ENCODE measurements at regions not wholly inside any gene's neighbourhood (a gene's known extent, or its start where the extent isn't known, plus 50 kb on each side); places are given as distances from the start of the nearest gene placed in this dataset.
A peak's percentile ranks its signal among the peaks of the same experiment; 100 is the strongest.

DNA sequence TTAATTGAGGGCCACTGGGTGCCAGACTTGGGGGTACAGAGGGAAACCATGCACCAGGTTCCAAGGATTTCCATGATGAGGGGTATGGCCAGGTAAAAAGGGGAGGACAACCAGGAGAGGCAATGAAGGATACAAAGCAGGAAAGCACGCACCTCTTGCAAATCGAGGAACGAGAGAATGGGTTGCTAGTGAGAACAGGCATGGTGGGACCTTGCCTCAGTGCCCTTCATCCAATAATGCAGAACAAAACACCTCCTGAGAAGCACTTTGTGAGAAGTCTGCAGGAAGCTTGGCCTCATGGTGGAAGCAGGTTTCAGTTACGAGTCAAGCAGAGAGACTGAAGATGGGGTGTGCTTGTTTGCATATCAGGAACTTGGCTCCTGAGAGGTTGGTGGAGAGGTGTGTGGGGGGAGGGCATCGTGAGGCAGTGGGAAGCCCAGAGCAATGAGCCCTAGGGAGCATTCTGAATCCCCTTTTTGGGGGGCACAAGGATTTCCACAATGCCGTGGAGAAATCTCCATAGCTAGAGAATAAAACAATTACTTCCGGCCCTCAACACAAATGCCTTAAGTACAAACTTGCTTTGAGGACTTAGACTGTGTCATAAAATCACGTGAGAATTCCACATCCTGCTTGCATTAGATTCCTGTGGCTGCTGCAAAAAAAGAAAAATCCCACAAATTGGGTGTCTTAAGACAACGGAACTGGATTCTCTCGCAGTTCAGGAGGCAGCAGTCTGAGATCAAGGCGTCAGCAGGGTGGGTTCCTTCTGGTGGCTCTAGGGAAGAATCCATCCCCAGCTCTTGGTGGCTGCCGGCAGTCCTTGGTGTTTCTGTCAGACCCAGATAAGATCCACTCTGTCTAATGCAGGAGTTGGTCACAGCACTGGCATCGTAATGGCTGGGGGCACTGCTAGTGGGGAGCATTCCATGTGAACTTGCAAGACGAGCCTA is 54.9 kb upstream of the BACE2 start:
- Histone ChIP-seq H3K23ac (ENCODE audit: insufficient read length, low read depth, low read length) (no peak overlapping the region), H3K4ac (ENCODE audit: low read depth, low read length) (no peak overlapping the region), H4K8ac (replicated peaks; ENCODE audit: insufficient read length, low read depth, low read length) (no peak overlapping the region), H2BK5ac (ENCODE audit: insufficient read length, low read length) (no peak overlapping the region), H3K9ac (ENCODE audit: extremely low read depth, insufficient read length, low read length) (no peak overlapping the region), H3K4me1 (ENCODE audit: insufficient read depth, low read length) (peaks cover 5% of the 10 kb centered on the region; the same call in 1 of the 2 replicates), H3T11ph (ENCODE audit: low read length) (no peak overlapping the region), H2BK120ac (ENCODE audit: low read depth, low read length, poor library complexity, severe bottlenecking) (no peak overlapping the region), H3K56ac (ENCODE audit: insufficient read length, low read depth, low read length) (no peak overlapping the region), H4K91ac (ENCODE audit: insufficient read length, low read depth, low read length) (no peak overlapping the region), H3K27ac (ENCODE audit: insufficient read length, low read depth, low read length) (no peak overlapping the region), H4K20me1 (ENCODE audit: control insufficient read depth, insufficient read depth, insufficient read length) (no peaks in the 10 kb centered on the region), H2BK12ac (ENCODE audit: insufficient read length, low read depth, low read length) (no peak overlapping the region), H3K4me2 (ENCODE audit: insufficient read depth, insufficient read length, low read length) (no peak overlapping the region), H2AK5ac (ENCODE audit: insufficient read length, low read length) (no peak overlapping the region), H2AFZ (ENCODE audit: low read length) (no peak overlapping the region), H3K79me1 (ENCODE audit: insufficient read depth, low read depth, low read length, poor library complexity, severe bottlenecking) (no peaks in the 10 kb centered on the region), H3K18ac (ENCODE audit: insufficient read length, low read depth, low read length) (peak overlapping the region; percentile 53), H3K9me3 (ENCODE audit: control insufficient read depth, low read depth, low read length) (no peaks in the 10 kb centered on the region), H3K27me3 (ENCODE audit: insufficient read depth, low read length) (no peaks in the 10 kb centered on the region), H4K5ac (ENCODE audit: insufficient read length, low read depth, low read length) (no peak overlapping the region), H2BK20ac (ENCODE audit: low read depth, low read length, poor library complexity, severe bottlenecking) (no peak overlapping the region), H3K14ac (ENCODE audit: insufficient read depth, low read length) (no peak overlapping the region), H2BK15ac (ENCODE audit: low read depth, low read length) (no peak overlapping the region), H3K79me2 (ENCODE audit: insufficient read depth, low read length) (no peaks in the 10 kb centered on the region), H3K23me2 (ENCODE audit: insufficient read length, low read depth, low read length, poor library complexity, severe bottlenecking) (no peaks in the 10 kb centered on the region)
- DNase-seq = peak; percentile 43
- TF ChIP-seq, protein P1, sequence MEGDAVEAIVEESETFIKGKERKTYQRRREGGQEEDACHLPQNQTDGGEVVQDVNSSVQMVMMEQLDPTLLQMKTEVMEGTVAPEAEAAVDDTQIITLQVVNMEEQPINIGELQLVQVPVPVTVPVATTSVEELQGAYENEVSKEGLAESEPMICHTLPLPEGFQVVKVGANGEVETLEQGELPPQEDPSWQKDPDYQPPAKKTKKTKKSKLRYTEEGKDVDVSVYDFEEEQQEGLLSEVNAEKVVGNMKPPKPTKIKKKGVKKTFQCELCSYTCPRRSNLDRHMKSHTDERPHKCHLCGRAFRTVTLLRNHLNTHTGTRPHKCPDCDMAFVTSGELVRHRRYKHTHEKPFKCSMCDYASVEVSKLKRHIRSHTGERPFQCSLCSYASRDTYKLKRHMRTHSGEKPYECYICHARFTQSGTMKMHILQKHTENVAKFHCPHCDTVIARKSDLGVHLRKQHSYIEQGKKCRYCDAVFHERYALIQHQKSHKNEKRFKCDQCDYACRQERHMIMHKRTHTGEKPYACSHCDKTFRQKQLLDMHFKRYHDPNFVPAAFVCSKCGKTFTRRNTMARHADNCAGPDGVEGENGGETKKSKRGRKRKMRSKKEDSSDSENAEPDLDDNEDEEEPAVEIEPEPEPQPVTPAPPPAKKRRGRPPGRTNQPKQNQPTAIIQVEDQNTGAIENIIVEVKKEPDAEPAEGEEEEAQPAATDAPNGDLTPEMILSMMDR (conservative IDR thresholded peaks at IDR 0.05) = no peak
- WGBS (ENCODE audit: extremely low coverage, insufficient read length, low lambda C conversion rate) = no CpG with 5 or more reads among the region's 14 CpGs
- Mint-ChIP-seq H3K4me3 (peak overlapping the region in 1 of 2 experiments; percentile 27; a peak in 1 of 5 replicates), H3K9me3 (no peaks in the 10 kb centered on the region), H3K4me1 (peaks cover 18 to 33% of the 10 kb centered on the region in 2 experiments), H3K36me3 (ENCODE audit: insufficient read depth in 1 of 3, low read depth in 3 of 3) (no peaks in the 10 kb centered on the region), H3K27me3 (ENCODE audit: low read depth) (peaks cover 10% of the 10 kb centered on the region), H3K27ac (peak overlapping the region in 2 of 3 experiments; percentile 45 to 61; a peak in 2 of 7 replicates)

All from H9 (cell line).